ENCODE measurements at regions not wholly inside any gene's neighbourhood (a gene's known extent, or its start where the extent isn't known, plus 50 kb on each side); places are given as distances from the start of the nearest gene placed in this dataset.

- TF ChIP-seq MAX (IDR thresholded peaks at IDR 0.05; ENCODE audit: low read depth) (no peak), CTCF (IDR thresholded peaks at IDR 0.05) (no peak), PBX3 (IDR thresholded peaks at IDR 0.05) (no peak), NRF1 (IDR thresholded peaks at IDR 0.05; ENCODE audit: low read depth, low read length) (no peak), EP300 (IDR thresholded peaks at IDR 0.05; ENCODE audit: borderline replicate concordance in 1 of 2, low read depth in 1 of 2, low read length in 1 of 2) (no peak), POLR2AphosphoS5 (IDR thresholded peaks at IDR 0.05; ENCODE audit: low read depth, low read length) (no peak), YY1 (IDR thresholded peaks at IDR 0.05; ENCODE audit: low read depth) (no peak), FOXM1 (IDR thresholded peaks at IDR 0.05; ENCODE audit: low read depth) (no peak), ZBTB33 (IDR thresholded peaks at IDR 0.05; ENCODE audit: borderline replicate concordance, low read depth) (no peak), SIN3A (IDR thresholded peaks at IDR 0.05; ENCODE audit: borderline replicate concordance, low read depth, low read length) (no peak), RFX5 (IDR thresholded peaks at IDR 0.05; ENCODE audit: low read length) (no peak), FOSL2 (IDR thresholded peaks at IDR 0.05; ENCODE audit: borderline replicate concordance, low read depth) (no peak)
Observed at GRCh38 chr13:31060220-31060619, 101.5 kb downstream of the HSPH1 start.
